ENCODE measurements at regions not wholly inside any gene's neighbourhood (a gene's known extent, or its start where the extent isn't known, plus 50 kb on each side); places are given as distances from the start of the nearest gene placed in this dataset.

GRCh38 chr2:5938566-5938896 lies 246.3 kb downstream of the SOX11 start:
- Histone ChIP-seq H3K27ac (ENCODE audit: low read length) (no peak overlapping the region), H3K36me3 (ENCODE audit: insufficient read depth, low read length) (no peaks in the 10 kb centered on the region), H4K20me1 (ENCODE audit: insufficient read depth, low read length) (no peaks in the 10 kb centered on the region), H2AFZ (ENCODE audit: low read depth, low read length) (no peak overlapping the region), H3K4me2 (ENCODE audit: insufficient read depth, low read length) (no peak overlapping the region), H3K9me3 (ENCODE audit: insufficient read depth, low read length, severe bottlenecking) (no peaks in the 10 kb centered on the region), H3K9ac (ENCODE audit: low read depth, low read length) (no peak overlapping the region), H3K4me3 (ENCODE audit: low read depth in 1 of 2, low read length in 2 of 2) (no peak overlapping the region), H3K4me1 (ENCODE audit: insufficient read depth, low read length) (no peaks in the 10 kb centered on the region), H3K79me2 (ENCODE audit: insufficient read depth, low read length) (no peaks in the 10 kb centered on the region), H3K27me3 (ENCODE audit: insufficient read depth, low read length, poor library complexity) (no peaks in the 10 kb centered on the region)
- ATAC-seq (ENCODE audit: insufficient read depth, low read depth) (no peak), DNase-seq (no peak)
- TF ChIP-seq EZH2 (IDR thresholded peaks at IDR 0.05; ENCODE audit: borderline replicate concordance, low read depth, low read length, severe bottlenecking) (no peak), CTCF (IDR thresholded peaks at IDR 0.05; ENCODE audit: borderline replicate concordance, extremely low read depth, low read length, poor library complexity, severe bottlenecking) (no peak)

- Histone ChIP-seq H3K4me3 (ENCODE audit: low read depth in 1 of 2, low read length in 2 of 2) (no peak overlapping the region), H2AFZ (ENCODE audit: low read depth, low read length) (no peak overlapping the region), H3K4me2 (ENCODE audit: insufficient read depth, low read length) (no peak overlapping the region), H3K9ac (ENCODE audit: low read depth, low read length) (no peak overlapping the region), H3K79me2 (ENCODE audit: insufficient read depth, low read length) (no peaks in the 10 kb centered on the region), H3K36me3 (ENCODE audit: insufficient read depth, low read length) (no peaks in the 10 kb centered on the region), H3K4me1 (ENCODE audit: insufficient read depth, low read length) (no peaks in the 10 kb centered on the region), H3K9me3 (ENCODE audit: insufficient read depth, low read length, severe bottlenecking) (no peaks in the 10 kb centered on the region), H3K27ac (ENCODE audit: low read length) (no peak overlapping the region), H3K27me3 (ENCODE audit: insufficient read depth, low read length, poor library complexity) (no peaks in the 10 kb centered on the region), H4K20me1 (ENCODE audit: insufficient read depth, low read length) (no peaks in the 10 kb centered on the region)
- TF ChIP-seq CTCF (IDR thresholded peaks at IDR 0.05; ENCODE audit: borderline replicate concordance, extremely low read depth, low read length, poor library complexity, severe bottlenecking) (no peak), EZH2 (IDR thresholded peaks at IDR 0.05; ENCODE audit: borderline replicate concordance, low read depth, low read length, severe bottlenecking) (no peak)
- DNase-seq (no peak), ATAC-seq (ENCODE audit: insufficient read depth, low read depth) (no peak)
Measured at GRCh38 chr2:5939553-5939952, 247.4 kb downstream of the SOX11 start.

- DNase-seq (no peak), ATAC-seq (ENCODE audit: insufficient read depth, low read depth) (no peak)
- H4K20me1 ChIP-seq (ENCODE audit: insufficient read depth, low read length): no peaks in the 10 kb centered on the region
- TF ChIP-seq EZH2 (IDR thresholded peaks at IDR 0.05; ENCODE audit: borderline replicate concordance, low read depth, low read length, severe bottlenecking) (no peak), CTCF (IDR thresholded peaks at IDR 0.05; ENCODE audit: borderline replicate concordance, extremely low read depth, low read length, poor library complexity, severe bottlenecking) (no peak)
- H3K27me3 ChIP-seq (ENCODE audit: insufficient read depth, low read length, poor library complexity): no peaks in the 10 kb centered on the region
- no peaks in the 10 kb centered on the region for H3K4me1 ChIP-seq (ENCODE audit: insufficient read depth, low read length)
- no peaks in the 10 kb centered on the region for H3K36me3 ChIP-seq (ENCODE audit: insufficient read depth, low read length)
- no peak overlapping the region for H3K27ac ChIP-seq (ENCODE audit: low read length)
- no peaks in the 10 kb centered on the region for H3K9me3 ChIP-seq (ENCODE audit: insufficient read depth, low read length, severe bottlenecking)
- no peaks in the 10 kb centered on the region for H3K79me2 ChIP-seq (ENCODE audit: insufficient read depth, low read length)
- H3K9ac ChIP-seq (ENCODE audit: low read depth, low read length): no peak overlapping the region
- no peak overlapping the region for H3K4me3 ChIP-seq (ENCODE audit: low read depth in 1 of 2, low read length in 2 of 2)
- H2AFZ ChIP-seq (ENCODE audit: low read depth, low read length): no peak overlapping the region
- no peak overlapping the region for H3K4me2 ChIP-seq (ENCODE audit: insufficient read depth, low read length)
Measured at GRCh38 chr2:5940596-5941535, 248.7 kb downstream of the SOX11 start.
